Esophagus muscularis mucosa (tissue), 3 donors: ENCODE measurements at regions not wholly inside any gene's neighbourhood (a gene's known extent, or its start where the extent isn't known, plus 50 kb on each side); places are given as distances from the start of the nearest gene placed in this dataset.

Experiments
- CTCF ChIP-seq, 3 experiments: fragments of 200-600 bp in 2 of 3; fragments of 450-650 bp in 1 of 3; sonication (generic) in 2 of 3; IDR thresholded peaks; one replicate each; pipeline ENCODE4 v1.5.1; 2017 to 2019; ENCODE audit warnings: antibody characterized with exemption in 3 of 3, mild to moderate bottlenecking in 2 of 3, moderate library complexity in 1 of 3
- POLR2A ChIP-seq: fragments of 450-650 bp; IDR thresholded peaks from one replicate; pipeline ENCODE4 v1.6.1; 2017; ENCODE audit warnings: antibody characterized with exemption, moderate library complexity, mild to moderate bottlenecking, low read depth

DNA sequence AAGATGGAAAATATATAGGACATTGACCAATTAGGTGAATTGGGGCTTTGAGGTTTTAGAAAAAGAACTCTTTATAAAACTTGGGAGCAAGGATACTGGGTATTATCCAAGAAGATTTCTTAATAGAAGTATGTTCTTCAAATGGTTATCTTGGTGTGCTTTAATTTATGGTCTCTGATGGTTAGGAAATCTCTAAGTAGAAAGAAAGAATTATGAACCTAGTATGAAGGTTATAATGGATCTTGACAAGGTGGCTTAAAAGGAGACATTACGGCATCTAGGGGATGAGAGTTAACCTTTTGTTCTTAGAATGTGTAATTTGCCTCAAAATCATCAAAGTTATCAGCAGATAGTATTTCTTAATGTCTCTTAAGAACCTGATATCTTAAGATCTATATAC is 210.4 kb upstream of the PRICKLE1 start:
- TF ChIP-seq POLR2A (no peak), CTCF (IDR thresholded peaks at IDR 0.05) (no peak)
